MM.1S (cell line): ENCODE measurements at regions not wholly inside any gene's neighbourhood (a gene's known extent, or its start where the extent isn't known, plus 50 kb on each side); places are given as distances from the start of the nearest gene placed in this dataset.

Experiments
- DNase-seq: peaks from one replicate; pipeline ENCODE4 v3.0.0-alpha.2; 2015
- H2AFZ ChIP-seq: fragments of 300-600 bp; sonication (generic); 2 replicates; pipeline ENCODE4 v1.6.0; 2016; ENCODE audit warnings: antibody characterized with exemption, low read length
- H3F3A ChIP-seq: fragments of 300-600 bp; sonication (generic); 2 replicates; pipeline ENCODE4 v1.6.1; 2016; ENCODE audit warnings: mild to moderate bottlenecking, antibody characterized with exemption, low read length, moderate library complexity, mixed read lengths; ENCODE audit not compliant: insufficient read depth
- H3K27ac ChIP-seq: fragments of 300-600 bp; sonication (generic); 2 replicates; pipeline ENCODE4 v1.5.1; 2016; ENCODE audit warnings: mild to moderate bottlenecking, low read length
- H3K27me3 ChIP-seq: fragments of 300-600 bp; sonication (generic); replicated peaks from 2 replicates; pipeline ENCODE4 v1.6.0; 2016; ENCODE audit warnings: low read length; ENCODE audit not compliant: insufficient read depth
- H3K36me3 ChIP-seq: fragments of 300-600 bp; sonication (generic); replicated peaks from 2 replicates; pipeline ENCODE4 v1.6.1; 2016; ENCODE audit warnings: mild to moderate bottlenecking, low read length, mixed read lengths; ENCODE audit not compliant: insufficient read depth
- H3K4me1 ChIP-seq: fragments of 300-600 bp; sonication (generic); 2 replicates; pipeline ENCODE4 v1.6.1; 2016; ENCODE audit warnings: low read length, mixed read lengths
- H3K4me2 ChIP-seq: fragments of 300-600 bp; sonication (generic); 2 replicates; pipeline ENCODE4 v1.6.0; 2016; ENCODE audit warnings: low read depth, low read length
- H3K4me3 ChIP-seq: fragments of 300-600 bp; sonication (generic); 2 replicates; pipeline ENCODE4 v1.5.1; 2016; ENCODE audit warnings: low read length, mixed read lengths
- H3K79me2 ChIP-seq: fragments of 300-600 bp; sonication (generic); 2 replicates; pipeline ENCODE4 v1.6.1; 2016; ENCODE audit warnings: mixed run types, low read length, mixed read lengths
- H3K9ac ChIP-seq: fragments of 300-600 bp; sonication (generic); 2 replicates; pipeline ENCODE4 v1.6.1; 2016; ENCODE audit warnings: low read length, mixed read lengths
- H3K9me2 ChIP-seq: fragments of 300-600 bp; sonication (generic); replicated peaks from 2 replicates; pipeline ENCODE4 v1.6.1; 2016; ENCODE audit warnings: mild to moderate bottlenecking, low read length, mixed read lengths; ENCODE audit not compliant: insufficient read depth
- H3K9me3 ChIP-seq: fragments of 300-600 bp; sonication (generic); replicated peaks from 2 replicates; pipeline ENCODE4 v1.6.1; 2016; ENCODE audit warnings: mild to moderate bottlenecking, low read length, mixed read lengths; ENCODE audit not compliant: insufficient read depth
- H4K20me1 ChIP-seq: fragments of 300-600 bp; sonication (generic); 2 replicates; pipeline ENCODE4 v1.6.1; 2016; ENCODE audit warnings: mild to moderate bottlenecking, low read length, moderate library complexity, mixed read lengths; ENCODE audit not compliant: insufficient read depth
- EZH2 ChIP-seq: fragments of 300-600 bp; sonication (generic); optimal IDR thresholded peaks from 2 replicates; pipeline ENCODE3; 2017; ENCODE audit warnings: low read depth, mild to moderate bottlenecking, antibody characterized with exemption, low read length, mixed read lengths
- EZH2phosphoT487 ChIP-seq: fragments of 300-600 bp; sonication (generic); IDR thresholded peaks from 2 replicates; pipeline ENCODE4 v1.6.1; 2018; ENCODE audit warnings: antibody characterized with exemption, low read length
- TF ChIP-seq, protein P1 (sequence below): fragments of 300-600 bp; sonication (generic); IDR thresholded peaks from 2 replicates; pipeline ENCODE4 v1.5.1; 2016; ENCODE audit warnings: antibody characterized with exemption, low read length, mixed read lengths

DNA sequence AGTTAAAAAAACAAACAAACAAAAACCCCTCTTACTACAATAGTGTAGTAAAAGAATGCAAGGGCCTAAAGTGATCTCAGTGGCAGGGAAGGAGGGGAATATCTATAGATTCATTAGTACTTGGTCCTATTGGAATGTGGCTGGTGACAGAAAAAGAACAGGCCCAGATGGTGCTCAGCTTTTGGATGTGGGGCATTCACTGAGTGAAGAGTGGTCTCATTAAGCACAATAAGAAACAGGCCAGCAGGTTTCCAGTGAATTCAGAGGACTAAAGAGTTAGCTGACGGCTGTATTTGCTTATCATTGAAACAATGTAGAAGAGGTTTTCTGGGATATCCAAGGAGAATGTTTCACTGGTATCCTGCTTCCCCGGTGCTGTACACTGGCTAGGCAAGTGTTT is 243.8 kb upstream of the HHIP start:
- Histone ChIP-seq H4K20me1 (no peaks in the 10 kb centered on the region), H3K9me2 (no peaks in the 10 kb centered on the region), H3K9ac (no peak overlapping the region), H2AFZ (no peak overlapping the region), H3K4me3 (no peak overlapping the region), H3K4me1 (0 out of 2 replicates have a peak, but pooled peaks cover 4% of the 10 kb centered on the region), H3K4me2 (no peak overlapping the region), H3K27me3 (no peaks in the 10 kb centered on the region), H3K36me3 (no peaks in the 10 kb centered on the region), H3K9me3 (no peaks in the 10 kb centered on the region), H3F3A (no peaks in the 10 kb centered on the region), H3K27ac (no peak overlapping the region), H3K79me2 (no peaks in the 10 kb centered on the region)
- DNase-seq = no peak
- TF ChIP-seq EZH2 (no peak), EZH2phosphoT487 (no peak)
- TF ChIP-seq, protein P1, sequence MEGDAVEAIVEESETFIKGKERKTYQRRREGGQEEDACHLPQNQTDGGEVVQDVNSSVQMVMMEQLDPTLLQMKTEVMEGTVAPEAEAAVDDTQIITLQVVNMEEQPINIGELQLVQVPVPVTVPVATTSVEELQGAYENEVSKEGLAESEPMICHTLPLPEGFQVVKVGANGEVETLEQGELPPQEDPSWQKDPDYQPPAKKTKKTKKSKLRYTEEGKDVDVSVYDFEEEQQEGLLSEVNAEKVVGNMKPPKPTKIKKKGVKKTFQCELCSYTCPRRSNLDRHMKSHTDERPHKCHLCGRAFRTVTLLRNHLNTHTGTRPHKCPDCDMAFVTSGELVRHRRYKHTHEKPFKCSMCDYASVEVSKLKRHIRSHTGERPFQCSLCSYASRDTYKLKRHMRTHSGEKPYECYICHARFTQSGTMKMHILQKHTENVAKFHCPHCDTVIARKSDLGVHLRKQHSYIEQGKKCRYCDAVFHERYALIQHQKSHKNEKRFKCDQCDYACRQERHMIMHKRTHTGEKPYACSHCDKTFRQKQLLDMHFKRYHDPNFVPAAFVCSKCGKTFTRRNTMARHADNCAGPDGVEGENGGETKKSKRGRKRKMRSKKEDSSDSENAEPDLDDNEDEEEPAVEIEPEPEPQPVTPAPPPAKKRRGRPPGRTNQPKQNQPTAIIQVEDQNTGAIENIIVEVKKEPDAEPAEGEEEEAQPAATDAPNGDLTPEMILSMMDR = no peak

DNA sequence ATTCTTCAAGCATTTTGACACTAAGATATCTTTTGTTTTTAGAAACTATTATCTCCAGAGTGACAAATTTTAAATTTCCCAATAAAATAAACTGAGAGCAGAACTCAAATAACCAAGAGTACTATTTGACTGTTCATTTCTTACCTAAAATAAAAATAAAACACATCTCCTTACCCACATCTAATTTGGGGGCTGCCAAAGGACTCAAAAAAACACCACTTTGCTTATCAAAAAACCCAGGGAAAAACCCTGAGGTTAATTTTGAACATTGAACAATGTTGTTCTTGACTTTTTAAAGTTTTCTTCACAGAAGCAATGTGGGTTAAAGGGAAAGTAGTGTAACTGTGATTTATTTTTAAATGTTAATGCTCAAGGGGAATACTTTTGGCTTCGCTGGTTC is 243.0 kb upstream of the HHIP start:
- no peaks in the 10 kb centered on the region for H3K27me3 ChIP-seq
- no peak overlapping the region for H3K9ac ChIP-seq
- DNase-seq = no peak
- 0 out of 2 replicates have a peak, but pooled peaks cover 4% of the 10 kb centered on the region for H3K4me1 ChIP-seq
- H3K9me3 ChIP-seq = no peaks in the 10 kb centered on the region
- no peaks in the 10 kb centered on the region for H4K20me1 ChIP-seq
- no peak overlapping the region for H3K4me3 ChIP-seq
- H3F3A ChIP-seq = no peaks in the 10 kb centered on the region
- no peak overlapping the region for H3K4me2 ChIP-seq
- no peaks in the 10 kb centered on the region for H3K36me3 ChIP-seq
- H3K27ac ChIP-seq = no peak overlapping the region
- no peaks in the 10 kb centered on the region for H3K79me2 ChIP-seq
- no peak overlapping the region for H2AFZ ChIP-seq
- H3K9me2 ChIP-seq = no peaks in the 10 kb centered on the region
- TF ChIP-seq, protein P1 = no peak
- TF ChIP-seq EZH2 = no peak
- no peak for TF ChIP-seq EZH2phosphoT487

DNA sequence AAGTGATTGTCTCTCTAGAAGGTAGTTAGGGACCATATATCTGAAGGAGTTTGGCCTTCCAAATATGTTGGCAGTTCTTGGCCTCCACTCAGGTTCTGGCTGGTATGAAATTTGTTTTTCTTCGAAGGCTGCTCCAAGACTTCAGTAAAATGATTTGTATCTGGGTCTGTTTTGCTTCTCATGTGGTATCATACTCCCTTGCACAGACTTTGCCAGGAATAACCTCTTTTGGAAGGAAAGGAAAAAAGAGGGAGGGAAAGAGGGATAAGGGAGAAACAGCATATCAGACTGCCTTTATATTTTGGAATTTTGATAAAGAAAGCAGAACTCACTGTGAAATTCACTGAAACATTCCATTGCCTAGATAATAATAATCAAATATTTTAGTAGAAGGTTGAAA is 242.1 kb upstream of the HHIP start:
- Histone ChIP-seq H3K4me3 (no peak overlapping the region), H3K9me2 (no peaks in the 10 kb centered on the region), H3K4me1 (0 out of 2 replicates have a peak, but pooled peaks cover 4% of the 10 kb centered on the region), H3K4me2 (no peak overlapping the region), H4K20me1 (no peaks in the 10 kb centered on the region), H3K27me3 (no peaks in the 10 kb centered on the region), H3K27ac (no peak overlapping the region), H2AFZ (no peak overlapping the region), H3K9ac (no peak overlapping the region), H3K36me3 (no peaks in the 10 kb centered on the region), H3K79me2 (no peaks in the 10 kb centered on the region), H3F3A (no peaks in the 10 kb centered on the region), H3K9me3 (no peaks in the 10 kb centered on the region)
- DNase-seq = no peak
- TF ChIP-seq, protein P1 = no peak
- TF ChIP-seq EZH2phosphoT487 (no peak), EZH2 (no peak)
